ENCODE measurements at regions not wholly inside any gene's neighbourhood (a gene's known extent, or its start where the extent isn't known, plus 50 kb on each side); places are given as distances from the start of the nearest gene placed in this dataset.

- BruUV-seq (replicated peaks): no TSS peak
- TF ChIP-seq EZH2 (IDR thresholded peaks at IDR 0.05; ENCODE audit: borderline replicate concordance, low read depth, low read length, poor library complexity, severe bottlenecking) (no peak), CTCF (conservative IDR thresholded peaks at IDR 0.05; ENCODE audit: low read depth, low read length) (no peak)
- CTCF ChIA-PET: no interaction called here
- Histone ChIP-seq H3K9me3 (ENCODE audit: low read depth, low read length, poor library complexity, severe bottlenecking) (no peaks in the 10 kb centered on the region), H3K36me3 (ENCODE audit: insufficient read depth, low read length, poor library complexity, severe bottlenecking) (no peaks in the 10 kb centered on the region), H3K4me1 (ENCODE audit: insufficient read depth, low read length, poor library complexity, severe bottlenecking) (no peaks in the 10 kb centered on the region), H3K27me3 (replicated peaks; ENCODE audit: insufficient read depth, low read depth, low read length, poor library complexity) (no peaks in the 10 kb centered on the region), H3K27ac (ENCODE audit: low read depth, low read length, poor library complexity, severe bottlenecking) (no peak overlapping the region), H3K4me3 (ENCODE audit: low read depth, low read length, poor library complexity, severe bottlenecking) (no peak overlapping the region)
- POLR2A ChIA-PET (ENCODE audit: low non-redundant PET): no interaction called here
- DNase-seq (ENCODE audit: low spot score): no peak
- intact Hi-C loops (cut with micrococcal nuclease; ENCODE audit: unreplicated experiment): no loop called here
These were observed 238.7 kb downstream of the HAPSTR1 start for GRCh38 chr16:9330095-9330494.

GRCh38 chr16:9331503-9331902 lies 240.1 kb downstream of the HAPSTR1 start:
- no peaks in the 10 kb centered on the region for H3K27me3 ChIP-seq (replicated peaks; ENCODE audit: insufficient read depth, low read depth, low read length, poor library complexity)
- BruUV-seq (replicated peaks): no TSS peak
- no peak overlapping the region for H3K27ac ChIP-seq (ENCODE audit: low read depth, low read length, poor library complexity, severe bottlenecking)
- TF ChIP-seq CTCF (conservative IDR thresholded peaks at IDR 0.05; ENCODE audit: low read depth, low read length) (no peak), EZH2 (IDR thresholded peaks at IDR 0.05; ENCODE audit: borderline replicate concordance, low read depth, low read length, poor library complexity, severe bottlenecking) (no peak)
- no peaks in the 10 kb centered on the region for H3K9me3 ChIP-seq (ENCODE audit: low read depth, low read length, poor library complexity, severe bottlenecking)
- no peaks in the 10 kb centered on the region for H3K36me3 ChIP-seq (ENCODE audit: insufficient read depth, low read length, poor library complexity, severe bottlenecking)
- intact Hi-C loops (cut with micrococcal nuclease; ENCODE audit: unreplicated experiment): no loop called here
- ChIA-PET POLR2A (ENCODE audit: low non-redundant PET) (no interaction called here), CTCF (no interaction called here)
- no peaks in the 10 kb centered on the region for H3K4me1 ChIP-seq (ENCODE audit: insufficient read depth, low read length, poor library complexity, severe bottlenecking)
- DNase-seq (ENCODE audit: low spot score): no peak
- no peak overlapping the region for H3K4me3 ChIP-seq (ENCODE audit: low read depth, low read length, poor library complexity, severe bottlenecking)

GRCh38 chr16:9332574-9333148 lies 241.2 kb downstream of the HAPSTR1 start:
- no peak for DNase-seq (ENCODE audit: low spot score)
- CTCF ChIA-PET: no interaction called here
- BruUV-seq (replicated peaks): no TSS peak
- intact Hi-C loops (cut with micrococcal nuclease; ENCODE audit: unreplicated experiment): no loop called here
- no peaks in the 10 kb centered on the region for H3K9me3 ChIP-seq (ENCODE audit: low read depth, low read length, poor library complexity, severe bottlenecking)
- no peak overlapping the region for H3K4me3 ChIP-seq (ENCODE audit: low read depth, low read length, poor library complexity, severe bottlenecking)
- TF ChIP-seq EZH2 (IDR thresholded peaks at IDR 0.05; ENCODE audit: borderline replicate concordance, low read depth, low read length, poor library complexity, severe bottlenecking): no peak
- TF ChIP-seq CTCF (conservative IDR thresholded peaks at IDR 0.05; ENCODE audit: low read depth, low read length): no peak
- no peak overlapping the region for H3K27ac ChIP-seq (ENCODE audit: low read depth, low read length, poor library complexity, severe bottlenecking)
- H3K27me3 ChIP-seq (replicated peaks; ENCODE audit: insufficient read depth, low read depth, low read length, poor library complexity): no peaks in the 10 kb centered on the region
- POLR2A ChIA-PET (ENCODE audit: low non-redundant PET): no interaction called here
- H3K36me3 ChIP-seq (ENCODE audit: insufficient read depth, low read length, poor library complexity, severe bottlenecking): no peaks in the 10 kb centered on the region
- no peaks in the 10 kb centered on the region for H3K4me1 ChIP-seq (ENCODE audit: insufficient read depth, low read length, poor library complexity, severe bottlenecking)
